ENCODE measurements at regions not wholly inside any gene's neighbourhood (a gene's known extent, or its start where the extent isn't known, plus 50 kb on each side); places are given as distances from the start of the nearest gene placed in this dataset.

GRCh38 chr10:128536259-128536658 is 410.0 kb upstream of the MKI67 start:
- H3K27me3 ChIP-seq (ENCODE audit: control insufficient read depth in 2 of 2, insufficient read depth in 2 of 2, low read length in 2 of 2): no peaks in the 10 kb centered on the region
- ChIA-PET POLR2A (interaction anchor here (0.6 kb wide), 1 partner anchor 158 kb away, joined by 3 read pairs; no protein-coding TSS in a partner anchor), CTCF (ENCODE audit: low intra/inter-chr PET ratio) (no interaction called here)
- no peak overlapping the region for H3K27ac ChIP-seq (ENCODE audit: extremely low read depth, low read depth, low read length)
- BruUV-seq (replicated peaks): no TSS peak
- no peak for DNase-seq (ENCODE audit: extremely low read depth in 1 of 4, low spot score in 3 of 4)
- H3K79me2 ChIP-seq (ENCODE audit: control insufficient read depth, insufficient read depth, low read length): no peaks in the 10 kb centered on the region
- peak overlapping the region; percentile 64 for H2AFZ ChIP-seq (ENCODE audit: low read depth, low read length)
- intact Hi-C loops (cut with micrococcal nuclease): no loop called here
- H3K4me1 ChIP-seq (replicated peaks in 1 of 2; ENCODE audit: control insufficient read depth in 2 of 2, insufficient read depth in 2 of 2, low read length in 2 of 2): peaks cover 0 to 4% of the 10 kb centered on the region in 2 experiments; a peak in 2 of 5 replicates
- ATAC-seq: peak; percentile 53
- H3K9ac ChIP-seq (ENCODE audit: insufficient read depth in 1 of 2, low read depth in 2 of 2, low read length in 2 of 2): no peak overlapping the region
- no peak overlapping the region for H3K4me3 ChIP-seq
- no peaks in the 10 kb centered on the region for H4K20me1 ChIP-seq (replicated peaks; ENCODE audit: control insufficient read depth, insufficient read depth, low read length)
- H3K9me3 ChIP-seq (replicated peaks; ENCODE audit: control insufficient read depth, insufficient read depth, low read depth, low read length): no peaks in the 10 kb centered on the region
- no peaks in the 10 kb centered on the region for H3K36me3 ChIP-seq (ENCODE audit: control insufficient read depth, insufficient read depth, low read length)
- 1% methylated on average over 6 of the region's 6 CpGs for WGBS (ENCODE audit: insufficient coverage, low coverage, missing lambda C conversion rate)
- peak; percentile 44 for FAIRE-seq
- in situ Hi-C loops (cut with MboI): no loop called here
- H3K4me2 ChIP-seq (ENCODE audit: insufficient read depth, low read length): peak overlapping the region; percentile 52
- TF ChIP-seq MEIS2 (IDR thresholded peaks at IDR 0.05; ENCODE audit: partially characterized antibody) (peak; percentile 26), HDAC8 (tag; IDR thresholded peaks at IDR 0.05) (no peak)
- TF ChIP-seq, protein P1, sequence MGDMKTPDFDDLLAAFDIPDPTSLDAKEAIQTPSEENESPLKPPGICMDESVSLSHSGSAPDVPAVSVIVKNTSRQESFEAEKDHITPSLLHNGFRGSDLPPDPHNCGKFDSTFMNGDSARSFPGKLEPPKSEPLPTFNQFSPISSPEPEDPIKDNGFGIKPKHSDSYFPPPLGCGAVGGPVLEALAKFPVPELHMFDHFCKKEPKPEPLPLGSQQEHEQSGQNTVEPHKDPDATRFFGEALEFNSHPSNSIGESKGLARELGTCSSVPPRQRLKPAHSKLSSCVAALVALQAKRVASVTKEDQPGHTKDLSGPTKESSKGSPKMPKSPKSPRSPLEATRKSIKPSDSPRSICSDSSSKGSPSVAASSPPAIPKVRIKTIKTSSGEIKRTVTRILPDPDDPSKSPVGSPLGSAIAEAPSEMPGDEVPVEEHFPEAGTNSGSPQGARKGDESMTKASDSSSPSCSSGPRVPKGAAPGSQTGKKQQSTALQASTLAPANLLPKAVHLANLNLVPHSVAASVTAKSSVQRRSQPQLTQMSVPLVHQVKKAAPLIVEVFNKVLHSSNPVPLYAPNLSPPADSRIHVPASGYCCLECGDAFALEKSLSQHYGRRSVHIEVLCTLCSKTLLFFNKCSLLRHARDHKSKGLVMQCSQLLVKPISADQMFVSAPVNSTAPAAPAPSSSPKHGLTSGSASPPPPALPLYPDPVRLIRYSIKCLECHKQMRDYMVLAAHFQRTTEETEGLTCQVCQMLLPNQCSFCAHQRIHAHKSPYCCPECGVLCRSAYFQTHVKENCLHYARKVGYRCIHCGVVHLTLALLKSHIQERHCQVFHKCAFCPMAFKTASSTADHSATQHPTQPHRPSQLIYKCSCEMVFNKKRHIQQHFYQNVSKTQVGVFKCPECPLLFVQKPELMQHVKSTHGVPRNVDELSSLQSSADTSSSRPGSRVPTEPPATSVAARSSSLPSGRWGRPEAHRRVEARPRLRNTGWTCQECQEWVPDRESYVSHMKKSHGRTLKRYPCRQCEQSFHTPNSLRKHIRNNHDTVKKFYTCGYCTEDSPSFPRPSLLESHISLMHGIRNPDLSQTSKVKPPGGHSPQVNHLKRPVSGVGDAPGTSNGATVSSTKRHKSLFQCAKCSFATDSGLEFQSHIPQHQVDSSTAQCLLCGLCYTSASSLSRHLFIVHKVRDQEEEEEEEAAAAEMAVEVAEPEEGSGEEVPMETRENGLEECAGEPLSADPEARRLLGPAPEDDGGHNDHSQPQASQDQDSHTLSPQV (IDR thresholded peaks at IDR 0.05): no peak
- no peaks in the 10 kb centered on the region for H3K9me1 ChIP-seq (ENCODE audit: control insufficient read depth, insufficient read depth, low read length)

Data from K562 (cell line).